A549 (cell line): ENCODE measurements at regions not wholly inside any gene's neighbourhood (a gene's known extent, or its start where the extent isn't known, plus 50 kb on each side); places are given as distances from the start of the nearest gene placed in this dataset.

Experiments
- HDAC2 ChIP-seq: fragments of 200-600 bp; sonication (generic); IDR thresholded peaks from 2 replicates; pipeline ENCODE4 v1.6.1; 2016
- NFE2L2 ChIP-seq: fragments of 150-350 bp; conservative IDR thresholded peaks from 2 replicates; pipeline ENCODE4 v1.6.1; 2014; ENCODE audit warnings: low read length
- RAD21 ChIP-seq, 2 experiments: fragments of >200 bp in 1 of 2; sonication (Bioruptor Twin) in 1 of 2; formaldehyde crosslinking in 1 of 2; IDR thresholded peaks in 1 of 2; conservative IDR thresholded peaks in 1 of 2; 2 replicates in 1 of 2; 3 replicates in 1 of 2; pipeline ENCODE4 v1.6.1; 2012 to 2018; ENCODE audit warnings: inconsistent platforms in 1 of 2
- TF ChIP-seq, protein P1 (sequence below): fragments of >200 bp; sonication (Bioruptor Twin); formaldehyde crosslinking; IDR thresholded peaks from 3 replicates; pipeline ENCODE4 v1.5.1; 2016

DNA sequence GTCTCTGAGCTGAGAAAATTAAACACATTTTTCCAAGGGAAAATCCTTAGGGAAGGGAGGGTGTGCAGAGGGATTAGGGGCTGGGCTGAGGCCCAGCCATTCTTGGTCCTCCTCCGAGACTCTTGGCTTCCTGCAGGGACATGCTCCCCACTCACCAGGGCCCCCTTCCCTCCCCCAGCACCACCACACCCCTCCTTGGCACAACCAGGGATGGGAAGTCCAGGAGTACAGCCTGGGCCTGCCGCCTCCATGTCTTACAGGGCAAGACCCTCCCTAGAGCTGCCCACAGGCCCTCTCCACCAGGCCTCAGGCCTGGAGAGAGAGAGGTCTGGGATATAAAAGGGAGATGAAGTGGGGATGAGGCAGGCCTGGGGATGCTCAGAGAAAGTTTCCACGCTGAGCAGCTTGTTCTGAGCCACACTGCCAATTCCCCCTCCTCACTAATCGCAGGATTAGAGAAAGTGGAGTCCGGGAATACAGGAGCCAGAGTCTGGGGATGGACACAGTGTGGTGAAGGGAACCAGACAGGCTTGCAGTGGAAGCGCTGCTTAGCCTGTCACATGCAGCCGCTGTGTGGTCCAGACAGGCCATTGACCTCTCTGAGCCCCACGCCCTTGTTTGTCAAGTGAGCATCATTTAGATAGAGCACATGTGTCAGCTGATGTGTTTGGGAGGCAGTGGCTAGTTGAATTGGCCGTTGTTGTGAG is 105.5 kb downstream of the MRPL14 start:
- TF ChIP-seq NFE2L2 (no peak), HDAC2 (no peak), RAD21 (conservative IDR thresholded peaks at IDR 0.05 in 1 of 2, IDR thresholded peaks at IDR 0.05 in 1 of 2) (no peak)
- TF ChIP-seq, protein P1, sequence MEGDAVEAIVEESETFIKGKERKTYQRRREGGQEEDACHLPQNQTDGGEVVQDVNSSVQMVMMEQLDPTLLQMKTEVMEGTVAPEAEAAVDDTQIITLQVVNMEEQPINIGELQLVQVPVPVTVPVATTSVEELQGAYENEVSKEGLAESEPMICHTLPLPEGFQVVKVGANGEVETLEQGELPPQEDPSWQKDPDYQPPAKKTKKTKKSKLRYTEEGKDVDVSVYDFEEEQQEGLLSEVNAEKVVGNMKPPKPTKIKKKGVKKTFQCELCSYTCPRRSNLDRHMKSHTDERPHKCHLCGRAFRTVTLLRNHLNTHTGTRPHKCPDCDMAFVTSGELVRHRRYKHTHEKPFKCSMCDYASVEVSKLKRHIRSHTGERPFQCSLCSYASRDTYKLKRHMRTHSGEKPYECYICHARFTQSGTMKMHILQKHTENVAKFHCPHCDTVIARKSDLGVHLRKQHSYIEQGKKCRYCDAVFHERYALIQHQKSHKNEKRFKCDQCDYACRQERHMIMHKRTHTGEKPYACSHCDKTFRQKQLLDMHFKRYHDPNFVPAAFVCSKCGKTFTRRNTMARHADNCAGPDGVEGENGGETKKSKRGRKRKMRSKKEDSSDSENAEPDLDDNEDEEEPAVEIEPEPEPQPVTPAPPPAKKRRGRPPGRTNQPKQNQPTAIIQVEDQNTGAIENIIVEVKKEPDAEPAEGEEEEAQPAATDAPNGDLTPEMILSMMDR = no peak
